Endothelial cell of umbilical vein (primary cell): ENCODE measurements at regions not wholly inside any gene's neighbourhood (a gene's known extent, or its start where the extent isn't known, plus 50 kb on each side); places are given as distances from the start of the nearest gene placed in this dataset.

ENCODE experiments used
- BruUV-seq: library from RNA; stranded (reverse); fragments of 400-500 nt; replicated peaks from 2 replicates; lab custom pipeline; 2021; lab: Mats Ljungman, UMichigan
- CTCF ChIA-PET: fragments of 300-600, 350-600 bp; sonication (Branson Sonifier 250); formaldehyde crosslinking; loops from one replicate; lab custom pipeline; 2021; ENCODE audit warnings: antibody characterized with exemption, inconsistent platforms; lab: Charles Lee
- POLR2A ChIA-PET: fragments of 300-600, 350-600 bp; sonication (Branson Sonifier 250); formaldehyde crosslinking; loops from one replicate; lab custom pipeline; 2021; ENCODE audit warnings: antibody characterized with exemption, inconsistent platforms; lab: Charles Lee
- DNase-seq: peaks from one replicate; pipeline ENCODE4 v3.0.0-alpha.2; 2011; ENCODE audit warnings: low read depth, low spot score
- FAIRE-seq: peaks from 2 replicates; lab custom pipeline; 2011; peaks lifted over from hg19 to GRCh38; lab: Jason Lieb, UNC
- H2AFZ ChIP-seq: 2 replicates; pipeline ENCODE4 v1.6.0; 2012; ENCODE audit warnings: low read depth, low read length, control low read depth, inconsistent platforms
- H3K27ac ChIP-seq: 2 replicates; pipeline ENCODE4 v1.5.1; 2011; ENCODE audit warnings: low read depth, mild to moderate bottlenecking, control low read depth, low read length, moderate library complexity; ENCODE audit not compliant: insufficient read depth
- H3K27me3 ChIP-seq, 2 experiments: 2 replicates each; pipeline versions ENCODE4 v1.6.0 to v1.6.1; 2011; ENCODE audit warnings: low read length in 2 of 2, mixed read lengths in 1 of 2; ENCODE audit not compliant: control insufficient read depth in 2 of 2, insufficient read depth in 2 of 2
- H3K36me3 ChIP-seq, 2 experiments: 2 replicates in 1 of 2; 3 replicates in 1 of 2; pipeline ENCODE4 v1.5.1; 2011; ENCODE audit warnings: low read length in 2 of 2, mild to moderate bottlenecking in 1 of 2, moderate library complexity in 1 of 2; ENCODE audit not compliant: control insufficient read depth in 2 of 2, insufficient read depth in 2 of 2; ENCODE audit errors: extremely low read depth in 1 of 2
- H3K4me1 ChIP-seq: 3 replicates; pipeline ENCODE4 v1.5.1; 2011; ENCODE audit warnings: mild to moderate bottlenecking, low read length; ENCODE audit not compliant: control insufficient read depth, insufficient read depth; ENCODE audit errors: extremely low read depth
- H3K4me2 ChIP-seq: 2 replicates; pipeline ENCODE4 v1.6.1; 2011; ENCODE audit warnings: low read length, control low read depth, mixed read lengths; ENCODE audit not compliant: insufficient read depth
- H3K4me3 ChIP-seq, 3 experiments: fragments of 200-600 bp in 1 of 3; sonication (generic), shearing (Covaris generic) in 1 of 3; replicated peaks in 1 of 3; 2 replicates each; pipeline ENCODE4 v1.5.1; 2011 to 2016; ENCODE audit warnings: control low read depth in 3 of 3, low read length in 3 of 3, mild to moderate bottlenecking in 2 of 3, inconsistent platforms in 1 of 3, low read depth in 1 of 3, moderate library complexity in 1 of 3; ENCODE audit not compliant: insufficient read depth in 1 of 3
- H3K79me2 ChIP-seq: 2 replicates; pipeline ENCODE4 v1.6.0; 2012; ENCODE audit warnings: low read length, inconsistent platforms; ENCODE audit not compliant: control insufficient read depth, insufficient read depth
- H3K9ac ChIP-seq: replicated peaks from 2 replicates; pipeline ENCODE3; 2011; ENCODE audit warnings: low read length, control low read depth; ENCODE audit not compliant: insufficient read depth; ENCODE audit errors: extremely low read depth
- H3K9me1 ChIP-seq: replicated peaks from 3 replicates; pipeline ENCODE4 v1.6.0; 2011; ENCODE audit warnings: mild to moderate bottlenecking, low read length; ENCODE audit not compliant: control insufficient read depth, insufficient read depth; ENCODE audit errors: extremely low read depth
- H3K9me3 ChIP-seq: replicated peaks from 2 replicates; pipeline ENCODE4 v1.5.1; 2012; ENCODE audit warnings: low read length, inconsistent platforms; ENCODE audit not compliant: control insufficient read depth, insufficient read depth
- H4K20me1 ChIP-seq: replicated peaks from 2 replicates; pipeline ENCODE3; 2011; ENCODE audit warnings: mild to moderate bottlenecking, low read length; ENCODE audit not compliant: control insufficient read depth, insufficient read depth; ENCODE audit errors: extremely low read depth
- EZH2 ChIP-seq: IDR thresholded peaks from 2 replicates; pipeline ENCODE4 v1.6.1; 2012; ENCODE audit warnings: borderline replicate concordance, low read depth, mild to moderate bottlenecking, moderate library complexity, low read length, inconsistent platforms; ENCODE audit not compliant: severe bottlenecking
- FOS ChIP-seq: IDR thresholded peaks from 2 replicates; pipeline ENCODE4 v1.6.1; 2011; ENCODE audit warnings: mild to moderate bottlenecking, low read length, moderate library complexity, borderline replicate concordance; ENCODE audit not compliant: insufficient read depth
- GATA2 ChIP-seq: IDR thresholded peaks from 2 replicates; pipeline ENCODE4 v1.7.0; 2011; ENCODE audit warnings: low read depth, mild to moderate bottlenecking, moderate library complexity, mixed read lengths, low read length; ENCODE audit not compliant: insufficient read length, insufficient read depth
- JUN ChIP-seq: IDR thresholded peaks from 2 replicates; pipeline ENCODE4 v1.6.1; 2011; ENCODE audit warnings: borderline replicate concordance, low read depth; ENCODE audit not compliant: insufficient read length, insufficient read depth
- MYC ChIP-seq: IDR thresholded peaks from one replicate; pipeline ENCODE4 v1.6.1; 2011; ENCODE audit warnings: mild to moderate bottlenecking, low read depth, low read length
- POLR2A ChIP-seq: IDR thresholded peaks from 2 replicates; pipeline ENCODE4 v1.6.1; 2012; ENCODE audit warnings: low read depth, mild to moderate bottlenecking, control low read depth, low read length
- POLR2AphosphoS5 ChIP-seq: IDR thresholded peaks from 2 replicates; pipeline ENCODE4 v1.6.1; 2012; ENCODE audit warnings: low read depth, mild to moderate bottlenecking, control low read depth, low read length, moderate library complexity; ENCODE audit not compliant: insufficient read depth
- dilution Hi-C: fragments of 300-500 bp; cut with MboI; formaldehyde crosslinking; loops from one replicate; pipeline ENCODE4 v1.15.0; 2019; ENCODE audit warnings: low sequenced_read_pairs; ENCODE audit not compliant: extremely low pct_ligation_motif_present
- intact Hi-C: fragments of 100-400 bp; cut with micrococcal nuclease; formaldehyde crosslinking; loops from one replicate; pipeline ENCODE4 v1.10.0; 2022
- TF ChIP-seq, protein P1 (sequence below): IDR thresholded peaks from 2 replicates; pipeline ENCODE4 v1.6.1; 2011; ENCODE audit not compliant: insufficient read depth, insufficient read length
- TF ChIP-seq, protein P2 (sequence below), 2 donors: IDR thresholded peaks; 1 replicate in 1 of 2; 2 replicates in 1 of 2; pipeline ENCODE4 v1.5.1; 2011; ENCODE audit warnings: low read length in 2 of 2, mild to moderate bottlenecking in 2 of 2, moderate library complexity in 2 of 2, control low read depth in 1 of 2, inconsistent platforms in 1 of 2, low read depth in 1 of 2; ENCODE audit not compliant: insufficient read depth in 1 of 2; ENCODE audit errors: extremely low read depth in 1 of 2

DNA sequence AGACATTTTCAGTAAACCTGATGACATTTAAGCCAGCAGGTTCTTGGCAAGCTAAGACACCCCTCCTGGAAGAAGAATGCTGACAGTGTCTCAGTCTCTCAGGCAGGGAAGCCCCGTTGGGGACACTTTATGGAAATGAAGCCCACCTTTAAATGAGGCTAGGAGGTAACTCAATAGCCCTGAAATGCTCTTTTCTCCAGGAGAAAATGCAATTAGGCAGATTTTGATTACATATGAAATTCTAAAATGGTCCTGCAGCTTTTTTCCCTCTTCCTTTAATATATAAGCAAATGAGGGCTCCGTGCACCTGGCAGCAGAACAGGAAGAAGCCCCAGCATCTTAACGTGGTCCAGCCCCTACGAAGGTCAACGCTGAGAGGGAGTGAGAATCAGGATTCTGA is 65.8 kb upstream of the CHST15 start:
- Histone ChIP-seq H3K9me3 (no peaks in the 10 kb centered on the region), H3K4me3 (no peak overlapping the region), H3K27ac (no peak overlapping the region), H2AFZ (no peak overlapping the region), H3K27me3 (peaks cover 0 to 7% of the 10 kb centered on the region in 2 experiments), H4K20me1 (no peaks in the 10 kb centered on the region), H3K4me1 (peaks cover 10% of the 10 kb centered on the region), H3K9me1 (no peaks in the 10 kb centered on the region), H3K36me3 (no peaks in the 10 kb centered on the region), H3K9ac (no peak overlapping the region), H3K4me2 (no peak overlapping the region), H3K79me2 (no peaks in the 10 kb centered on the region)
- POLR2A ChIA-PET, result no interaction called here
- intact Hi-C loops (no loop called here), dilution Hi-C loops (no loop called here)
- BruUV-seq, result no TSS peak
- CTCF ChIA-PET, result no interaction called here
- DNase-seq, result no peak
- TF ChIP-seq MYC (no peak), JUN (no peak), POLR2AphosphoS5 (no peak), POLR2A (no peak), GATA2 (no peak), EZH2 (no peak), FOS (no peak)
- TF ChIP-seq, protein P1, sequence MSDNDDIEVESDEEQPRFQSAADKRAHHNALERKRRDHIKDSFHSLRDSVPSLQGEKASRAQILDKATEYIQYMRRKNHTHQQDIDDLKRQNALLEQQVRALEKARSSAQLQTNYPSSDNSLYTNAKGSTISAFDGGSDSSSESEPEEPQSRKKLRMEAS, result no peak
- TF ChIP-seq, protein P2, sequence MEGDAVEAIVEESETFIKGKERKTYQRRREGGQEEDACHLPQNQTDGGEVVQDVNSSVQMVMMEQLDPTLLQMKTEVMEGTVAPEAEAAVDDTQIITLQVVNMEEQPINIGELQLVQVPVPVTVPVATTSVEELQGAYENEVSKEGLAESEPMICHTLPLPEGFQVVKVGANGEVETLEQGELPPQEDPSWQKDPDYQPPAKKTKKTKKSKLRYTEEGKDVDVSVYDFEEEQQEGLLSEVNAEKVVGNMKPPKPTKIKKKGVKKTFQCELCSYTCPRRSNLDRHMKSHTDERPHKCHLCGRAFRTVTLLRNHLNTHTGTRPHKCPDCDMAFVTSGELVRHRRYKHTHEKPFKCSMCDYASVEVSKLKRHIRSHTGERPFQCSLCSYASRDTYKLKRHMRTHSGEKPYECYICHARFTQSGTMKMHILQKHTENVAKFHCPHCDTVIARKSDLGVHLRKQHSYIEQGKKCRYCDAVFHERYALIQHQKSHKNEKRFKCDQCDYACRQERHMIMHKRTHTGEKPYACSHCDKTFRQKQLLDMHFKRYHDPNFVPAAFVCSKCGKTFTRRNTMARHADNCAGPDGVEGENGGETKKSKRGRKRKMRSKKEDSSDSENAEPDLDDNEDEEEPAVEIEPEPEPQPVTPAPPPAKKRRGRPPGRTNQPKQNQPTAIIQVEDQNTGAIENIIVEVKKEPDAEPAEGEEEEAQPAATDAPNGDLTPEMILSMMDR (IDR thresholded peaks at IDR 0.05; ENCODE audit: extremely low read depth in 1 of 2, insufficient read depth in 1 of 2, low read depth in 1 of 2, low read length in 2 of 2), result no peak
- FAIRE-seq, result no peak
